ENCODE measurements at regions not wholly inside any gene's neighbourhood (a gene's known extent, or its start where the extent isn't known, plus 50 kb on each side); places are given as distances from the start of the nearest gene placed in this dataset.

DNA sequence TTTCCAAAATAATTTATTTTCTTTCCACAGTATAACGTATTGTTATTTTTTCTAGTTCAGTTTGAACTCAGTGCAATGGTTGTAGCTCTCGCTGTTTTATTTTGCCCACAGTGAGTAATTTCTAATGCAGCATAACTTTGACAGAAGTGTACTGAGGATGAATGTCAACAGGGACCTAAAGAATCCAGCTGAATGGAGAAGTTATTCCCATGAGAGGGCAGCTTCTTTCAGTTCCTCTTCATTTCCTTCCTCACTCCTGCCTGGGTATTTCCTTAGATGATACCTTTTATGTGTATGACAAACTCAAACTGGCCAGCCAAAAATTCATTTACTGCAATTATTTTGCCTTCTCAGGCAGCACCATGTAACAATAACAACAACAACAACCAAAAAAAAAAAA, 1223.1 kb upstream of the ZEB2 start:
- H3K27me3 ChIP-seq, result no peaks in the 10 kb centered on the region
- H3K27ac ChIP-seq, result no peak overlapping the region
- no peaks in the 10 kb centered on the region for H3K4me1 ChIP-seq
- DNase-seq (ENCODE audit: low spot score in 2 of 2), result no peak
- no peaks in the 10 kb centered on the region for H3K9me3 ChIP-seq
- H3K36me3 ChIP-seq, result no peaks in the 10 kb centered on the region
- TF ChIP-seq, protein P1, sequence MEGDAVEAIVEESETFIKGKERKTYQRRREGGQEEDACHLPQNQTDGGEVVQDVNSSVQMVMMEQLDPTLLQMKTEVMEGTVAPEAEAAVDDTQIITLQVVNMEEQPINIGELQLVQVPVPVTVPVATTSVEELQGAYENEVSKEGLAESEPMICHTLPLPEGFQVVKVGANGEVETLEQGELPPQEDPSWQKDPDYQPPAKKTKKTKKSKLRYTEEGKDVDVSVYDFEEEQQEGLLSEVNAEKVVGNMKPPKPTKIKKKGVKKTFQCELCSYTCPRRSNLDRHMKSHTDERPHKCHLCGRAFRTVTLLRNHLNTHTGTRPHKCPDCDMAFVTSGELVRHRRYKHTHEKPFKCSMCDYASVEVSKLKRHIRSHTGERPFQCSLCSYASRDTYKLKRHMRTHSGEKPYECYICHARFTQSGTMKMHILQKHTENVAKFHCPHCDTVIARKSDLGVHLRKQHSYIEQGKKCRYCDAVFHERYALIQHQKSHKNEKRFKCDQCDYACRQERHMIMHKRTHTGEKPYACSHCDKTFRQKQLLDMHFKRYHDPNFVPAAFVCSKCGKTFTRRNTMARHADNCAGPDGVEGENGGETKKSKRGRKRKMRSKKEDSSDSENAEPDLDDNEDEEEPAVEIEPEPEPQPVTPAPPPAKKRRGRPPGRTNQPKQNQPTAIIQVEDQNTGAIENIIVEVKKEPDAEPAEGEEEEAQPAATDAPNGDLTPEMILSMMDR (IDR thresholded peaks at IDR 0.05), result no peak
- TF ChIP-seq EP300 (IDR thresholded peaks at IDR 0.05) (no peak), POLR2A (IDR thresholded peaks at IDR 0.05) (no peak), POLR2AphosphoS5 (IDR thresholded peaks at IDR 0.05) (no peak)
- no peak overlapping the region for H3K4me3 ChIP-seq
- 84% methylated on average over 2 of the region's 2 CpGs for WGBS

DNA sequence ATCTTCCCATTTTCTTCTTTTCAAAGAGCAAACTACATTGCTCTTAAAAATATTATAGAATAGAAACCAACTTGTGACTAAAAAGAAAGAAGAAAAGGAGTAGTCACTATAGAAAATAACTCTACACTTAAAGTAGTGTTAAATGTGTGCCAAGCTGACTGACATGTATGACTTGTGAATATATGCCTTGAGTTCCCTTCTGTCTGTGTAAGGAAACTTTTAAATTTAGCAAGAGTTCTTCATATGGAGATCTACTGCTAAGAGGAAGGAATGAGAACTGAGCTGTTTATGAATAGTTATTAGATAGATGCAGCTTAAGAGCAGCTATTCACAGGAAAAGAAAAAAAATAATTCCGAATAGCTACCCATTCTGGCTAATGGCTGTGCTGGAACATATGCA, 1221.7 kb upstream of the ZEB2 start:
- Histone ChIP-seq H3K27me3 (no peaks in the 10 kb centered on the region), H3K9me3 (no peaks in the 10 kb centered on the region), H3K36me3 (no peaks in the 10 kb centered on the region), H3K27ac (no peak overlapping the region), H3K4me1 (no peaks in the 10 kb centered on the region), H3K4me3 (no peak overlapping the region)
- DNase-seq (ENCODE audit: low spot score in 2 of 2), result no peak
- WGBS, result 87% methylated on average over 1 of the region's 1 CpG
- no peak for TF ChIP-seq POLR2A (IDR thresholded peaks at IDR 0.05)
- TF ChIP-seq POLR2AphosphoS5 (IDR thresholded peaks at IDR 0.05), result no peak
- TF ChIP-seq, protein P1 (IDR thresholded peaks at IDR 0.05), result no peak
- no peak for TF ChIP-seq EP300 (IDR thresholded peaks at IDR 0.05)

DNA sequence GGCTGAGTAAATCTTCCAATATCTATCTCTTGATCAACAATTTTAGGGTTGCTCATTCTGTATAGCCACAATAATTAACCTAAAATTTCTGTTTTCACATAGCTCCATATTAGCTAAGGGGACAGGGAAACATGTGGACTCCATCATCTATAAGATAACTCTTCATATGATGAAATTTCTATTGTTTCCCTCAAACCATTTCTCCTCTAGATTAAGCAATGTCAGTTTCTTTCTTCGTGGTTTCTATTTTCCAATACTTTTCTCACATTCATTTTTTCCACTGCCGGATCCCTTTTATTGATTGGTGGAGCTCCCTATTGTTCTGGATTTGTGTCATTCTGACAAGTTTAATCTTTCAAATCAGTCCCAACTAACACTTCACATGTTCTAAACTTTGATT, 1221.3 kb upstream of the ZEB2 start:
- Histone ChIP-seq H3K4me1 (no peaks in the 10 kb centered on the region), H3K4me3 (no peak overlapping the region), H3K27me3 (no peaks in the 10 kb centered on the region), H3K9me3 (no peaks in the 10 kb centered on the region), H3K36me3 (no peaks in the 10 kb centered on the region), H3K27ac (no peak overlapping the region)
- no peak for DNase-seq (ENCODE audit: low spot score in 2 of 2)
- TF ChIP-seq EP300 (IDR thresholded peaks at IDR 0.05) (no peak), POLR2AphosphoS5 (IDR thresholded peaks at IDR 0.05) (no peak), POLR2A (IDR thresholded peaks at IDR 0.05) (no peak)
- TF ChIP-seq, protein P1 (IDR thresholded peaks at IDR 0.05), result no peak
- WGBS, result 87% methylated on average over 2 of the region's 2 CpGs

DNA sequence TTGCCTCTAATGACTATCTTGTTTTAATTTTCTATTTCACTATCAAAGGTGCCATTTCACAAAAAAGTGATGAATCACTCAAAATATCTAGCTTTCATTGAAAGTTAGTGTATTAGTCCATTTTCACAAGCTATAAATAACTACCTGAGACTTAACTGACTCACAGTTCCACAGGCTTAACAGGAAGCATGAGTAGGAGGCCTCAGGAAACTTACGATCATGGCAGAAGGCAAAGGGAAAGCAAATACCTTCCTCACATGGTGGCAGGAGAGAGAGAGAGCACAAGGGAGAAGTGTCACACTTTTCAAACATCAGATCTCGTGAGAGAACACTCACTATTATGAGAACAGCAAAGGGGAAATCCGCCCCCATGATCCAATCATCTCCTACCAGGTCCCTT, 1220.4 kb upstream of the ZEB2 start:
- H3K27me3 ChIP-seq, result no peaks in the 10 kb centered on the region
- no peak overlapping the region for H3K4me3 ChIP-seq
- H3K27ac ChIP-seq, result no peak overlapping the region
- WGBS, result 83% methylated on average over 3 of the region's 3 CpGs
- TF ChIP-seq POLR2A (IDR thresholded peaks at IDR 0.05) (no peak), EP300 (IDR thresholded peaks at IDR 0.05) (no peak), POLR2AphosphoS5 (IDR thresholded peaks at IDR 0.05) (no peak)
- TF ChIP-seq, protein P1 (IDR thresholded peaks at IDR 0.05), result no peak
- no peak for DNase-seq (ENCODE audit: low spot score in 2 of 2)
- H3K4me1 ChIP-seq, result no peaks in the 10 kb centered on the region
- H3K9me3 ChIP-seq, result no peaks in the 10 kb centered on the region
- H3K36me3 ChIP-seq, result no peaks in the 10 kb centered on the region

DNA sequence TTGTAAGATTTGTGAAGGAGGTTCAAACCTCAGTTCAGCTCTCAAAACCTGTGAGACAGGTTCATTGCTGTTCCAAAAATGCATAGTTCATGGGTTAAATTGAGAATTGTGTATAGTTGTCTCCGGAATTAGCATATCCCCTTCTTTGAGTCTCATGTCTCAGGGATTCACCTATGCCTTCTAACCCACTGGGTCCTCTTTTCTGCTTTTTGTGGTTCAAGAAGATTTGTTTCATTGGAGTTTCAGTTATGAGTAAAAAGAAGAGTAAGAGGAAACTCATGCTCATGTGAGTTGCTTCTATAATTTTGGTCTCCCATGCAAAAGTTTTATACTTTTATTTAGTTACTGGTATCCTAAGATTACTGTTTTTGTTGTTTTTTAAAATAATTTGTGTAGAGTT, 1219.8 kb upstream of the ZEB2 start:
- Histone ChIP-seq H3K36me3 (no peaks in the 10 kb centered on the region), H3K4me1 (no peaks in the 10 kb centered on the region), H3K9me3 (no peaks in the 10 kb centered on the region), H3K27ac (no peak overlapping the region), H3K27me3 (no peaks in the 10 kb centered on the region), H3K4me3 (no peak overlapping the region)
- WGBS, result 75% methylated on average over 1 of the region's 1 CpG
- TF ChIP-seq EP300 (IDR thresholded peaks at IDR 0.05) (no peak), POLR2A (IDR thresholded peaks at IDR 0.05) (no peak), POLR2AphosphoS5 (IDR thresholded peaks at IDR 0.05) (no peak)
- TF ChIP-seq, protein P1 (IDR thresholded peaks at IDR 0.05), result no peak
- no peak for DNase-seq (ENCODE audit: low spot score in 2 of 2)

Measured in suprapubic skin (tissue), 4 donors.